Smooth muscle cell (in vitro differentiated cells): ENCODE measurements at regions not wholly inside any gene's neighbourhood (a gene's known extent, or its start where the extent isn't known, plus 50 kb on each side); places are given as distances from the start of the nearest gene placed in this dataset.

Experiments
- DNase-seq: peaks from one replicate; lab custom pipeline; 2025; ENCODE audit not compliant: unreplicated experiment; lab: John Stamatoyannopoulos, UW
- H2AFZ ChIP-seq: fragments of 200-600 bp; sonication (generic); 2 replicates; pipeline ENCODE4 v1.6.0; 2016; ENCODE audit warnings: antibody characterized with exemption, low read depth, mild to moderate bottlenecking
- H3F3A ChIP-seq: fragments of 200-600 bp; sonication (generic); 2 replicates; pipeline ENCODE4 v1.6.0; 2017; ENCODE audit warnings: antibody characterized with exemption, low read depth
- H3K27ac ChIP-seq: fragments of 200-600 bp; sonication (generic); 2 replicates; pipeline ENCODE4 v1.5.1; 2016; ENCODE audit warnings: low read depth, mild to moderate bottlenecking
- H3K27me3 ChIP-seq: fragments of 200-600 bp; sonication (generic); 2 replicates; pipeline ENCODE4 v1.6.1; 2016; ENCODE audit warnings: low read depth, mild to moderate bottlenecking
- H3K36me3 ChIP-seq: fragments of 200-600 bp; sonication (generic); 2 replicates; pipeline ENCODE4 v1.5.1; 2016; ENCODE audit warnings: low read depth
- H3K4me1 ChIP-seq: fragments of 200-600 bp; sonication (generic); 2 replicates; pipeline ENCODE4 v1.5.1; 2016; ENCODE audit warnings: low read depth
- H3K4me2 ChIP-seq: fragments of 200-600 bp; sonication (generic); 2 replicates; pipeline ENCODE4 v1.6.0; 2016; ENCODE audit warnings: mild to moderate bottlenecking
- H3K4me3 ChIP-seq: fragments of 200-600 bp; sonication (generic); 2 replicates; pipeline ENCODE4 v1.5.1; 2016; ENCODE audit warnings: mild to moderate bottlenecking
- H3K79me2 ChIP-seq: fragments of 200-600 bp; sonication (generic); 2 replicates; pipeline ENCODE4 v1.6.0; 2016; ENCODE audit warnings: low read depth, mild to moderate bottlenecking
- H3K9ac ChIP-seq: fragments of 200-600 bp; sonication (generic); 2 replicates; pipeline ENCODE4 v1.6.0; 2016; ENCODE audit warnings: low read depth
- H3K9me3 ChIP-seq: fragments of 200-600 bp; sonication (generic); replicated peaks from 2 replicates; pipeline ENCODE4 v1.5.1; 2016; ENCODE audit warnings: low read depth
- H4K20me1 ChIP-seq: fragments of 200-600 bp; sonication (generic); 2 replicates; pipeline ENCODE4 v1.6.0; 2016; ENCODE audit warnings: low read depth
- CTCF ChIP-seq: fragments of 200-600 bp; sonication (generic); IDR thresholded peaks from 2 replicates; pipeline ENCODE4 v1.5.1; 2017; ENCODE audit warnings: borderline replicate concordance, mild to moderate bottlenecking, antibody characterized with exemption; ENCODE audit not compliant: insufficient read depth, poor library complexity, severe bottlenecking
- WGBS: methylation state at CpG from one replicate; pipeline ENCODE4 v1.1.7; 2016; ENCODE audit warnings: low lambda C conversion rate; 5-methylcytosine and 5-hydroxymethylcytosine counted together

- no peaks in the 10 kb centered on the region for H3K27me3 ChIP-seq
- H3F3A ChIP-seq = no peaks in the 10 kb centered on the region
- WGBS = 93% methylated on average over 5 of the region's 5 CpGs
- H3K9ac ChIP-seq = no peak overlapping the region
- TF ChIP-seq CTCF = no peak
- H3K36me3 ChIP-seq = no peaks in the 10 kb centered on the region
- no peaks in the 10 kb centered on the region for H3K79me2 ChIP-seq
- no peak overlapping the region for H2AFZ ChIP-seq
- H4K20me1 ChIP-seq = no peaks in the 10 kb centered on the region
- no peak for DNase-seq
- H3K9me3 ChIP-seq = no peaks in the 10 kb centered on the region
- H3K4me2 ChIP-seq = no peak overlapping the region
- no peaks in the 10 kb centered on the region for H3K4me1 ChIP-seq
- H3K27ac ChIP-seq = no peak overlapping the region
- no peak overlapping the region for H3K4me3 ChIP-seq
Observed at GRCh38 chr3:154979331-154979730, 100.8 kb upstream of the MME start.

GRCh38 chr3:154977666-154978065 lies 102.5 kb upstream of the MME start:
- no peak for DNase-seq
- Histone ChIP-seq H3K9me3 (no peaks in the 10 kb centered on the region), H4K20me1 (no peaks in the 10 kb centered on the region)

GRCh38 chr3:154976072-154976983 lies 103.8 kb upstream of the MME start:
- no peak overlapping the region for H3K4me3 ChIP-seq
- H3K4me2 ChIP-seq = no peak overlapping the region
- no peak overlapping the region for H3K27ac ChIP-seq
- no peaks in the 10 kb centered on the region for H3K4me1 ChIP-seq
- H2AFZ ChIP-seq = no peak overlapping the region
- 91% methylated on average over 5 of the region's 5 CpGs for WGBS
- no peaks in the 10 kb centered on the region for H3K27me3 ChIP-seq
- no peak for TF ChIP-seq CTCF
- H3K9me3 ChIP-seq = no peaks in the 10 kb centered on the region
- H3K9ac ChIP-seq = no peak overlapping the region
- no peaks in the 10 kb centered on the region for H3K36me3 ChIP-seq
- no peak for DNase-seq
- no peaks in the 10 kb centered on the region for H4K20me1 ChIP-seq
- H3K79me2 ChIP-seq = no peaks in the 10 kb centered on the region
- peaks cover 3% of the 10 kb centered on the region for H3F3A ChIP-seq

More at GRCh38 chr3:154977666-154978065, 102.5 kb upstream of the MME start:
- Histone ChIP-seq H3K36me3 (no peaks in the 10 kb centered on the region), H3K9ac (no peak overlapping the region), H3K27ac (no peak overlapping the region), H3K27me3 (no peaks in the 10 kb centered on the region), H3K4me3 (no peak overlapping the region), H3K4me2 (no peak overlapping the region), H3F3A (peaks cover 3% of the 10 kb centered on the region), H3K4me1 (no peaks in the 10 kb centered on the region), H3K79me2 (no peaks in the 10 kb centered on the region), H2AFZ (no peak overlapping the region)
- no peak for TF ChIP-seq CTCF
- 94% methylated on average over 1 of the region's 1 CpG for WGBS
